Skeletal muscle tissue (tissue), 3 donors: ENCODE measurements at regions not wholly inside any gene's neighbourhood (a gene's known extent, or its start where the extent isn't known, plus 50 kb on each side); places are given as distances from the start of the nearest gene placed in this dataset.
"Not testable (repeated sequence)": the region's sequence is repeated elsewhere in the genome, so short reads cannot be mapped to it uniquely, and the experiment has no call there.

Experiments
- H3K27ac ChIP-seq: one replicate; pipeline ENCODE4 v1.7.0; 2013; ENCODE audit warnings: mild to moderate bottlenecking, low read depth, low read length, inconsistent platforms
- H3K27me3 ChIP-seq, 3 donors: one replicate each; pipeline ENCODE4 v1.7.0; 2013; ENCODE audit warnings: low read length in 3 of 3; ENCODE audit not compliant: control insufficient read depth in 3 of 3, insufficient read depth in 3 of 3
- H3K36me3 ChIP-seq, 3 donors: one replicate each; pipeline ENCODE4 v1.7.0; 2013; ENCODE audit warnings: low read length in 3 of 3; ENCODE audit not compliant: control insufficient read depth in 3 of 3, insufficient read depth in 3 of 3
- H3K4me1 ChIP-seq, 3 donors: one replicate each; pipeline ENCODE4 v1.7.0; 2013; ENCODE audit warnings: low read length in 3 of 3, mild to moderate bottlenecking in 3 of 3; ENCODE audit not compliant: control insufficient read depth in 3 of 3, insufficient read depth in 3 of 3
- H3K4me3 ChIP-seq, 3 donors: one replicate each; pipeline ENCODE4 v1.7.0; 2013; ENCODE audit warnings: low read length in 3 of 3
- H3K9ac ChIP-seq, 3 donors: one replicate each; pipeline ENCODE4 v1.7.0; 2013; ENCODE audit warnings: low read length in 3 of 3, mild to moderate bottlenecking in 3 of 3, moderate library complexity in 2 of 3, low read depth in 1 of 3
- H3K9me3 ChIP-seq, 3 donors: one replicate each; pipeline ENCODE4 v1.7.0; 2013; ENCODE audit warnings: low read length in 3 of 3; ENCODE audit not compliant: control insufficient read depth in 3 of 3
- donor health status: Osteomylitis.

DNA sequence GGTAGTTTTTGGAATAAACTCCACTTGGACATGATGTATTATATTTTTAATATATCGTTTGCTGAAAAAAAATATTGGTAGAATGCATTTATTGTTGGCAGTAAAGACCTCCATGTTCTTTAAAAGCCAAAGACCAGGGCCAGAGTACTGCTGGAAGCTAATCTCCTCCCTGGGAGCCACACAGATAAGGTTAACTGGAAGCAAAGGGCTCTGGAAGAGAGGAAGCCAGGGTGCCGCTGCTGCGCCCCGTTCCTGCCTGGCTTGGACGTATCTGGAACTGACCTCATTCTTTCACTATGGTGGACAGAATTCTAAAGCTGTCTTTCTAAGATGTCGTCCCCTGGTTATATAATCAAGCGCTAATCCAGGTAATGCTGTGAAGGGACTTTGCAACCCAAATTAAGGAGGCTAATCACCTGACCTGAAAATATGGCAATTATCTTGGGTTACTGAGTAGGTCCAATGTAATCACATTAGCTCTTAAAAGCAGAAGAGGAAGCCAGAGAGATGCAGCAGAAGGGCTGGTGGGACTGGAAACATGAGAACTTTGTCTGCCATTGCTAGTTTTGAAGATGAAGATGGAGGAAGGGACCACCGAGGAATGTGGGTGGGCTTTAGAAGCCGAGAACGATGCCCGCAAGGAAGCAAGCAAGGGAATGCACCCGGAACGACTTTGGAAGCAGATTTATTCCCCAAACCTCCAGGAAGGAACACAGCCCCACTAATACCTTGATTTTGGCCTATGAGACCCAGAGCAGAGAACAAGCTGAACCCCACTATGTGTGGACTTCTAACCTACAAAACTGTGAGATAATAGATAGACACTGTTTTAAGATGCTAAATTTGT lies 167.7 kb upstream of the KCNJ15 start:
- H3K4me1 ChIP-seq = no peaks in the 10 kb centered on the region
- H3K4me3 ChIP-seq = no peak overlapping the region
- peaks cover 0 to 2% (median 0%) of the 10 kb centered on the region in 3 donors for H3K27me3 ChIP-seq
- no peak overlapping the region for H3K27ac ChIP-seq
- H3K9me3 ChIP-seq = no peaks in the 10 kb centered on the region
- H3K9ac ChIP-seq = no peak overlapping the region
- H3K36me3 ChIP-seq = no peaks in the 10 kb centered on the region

GRCh38 chr21:38089763-38090046 lies 167.1 kb upstream of the KCNJ15 start:
- no peak overlapping the region for H3K9ac ChIP-seq
- no peaks in the 10 kb centered on the region for H3K36me3 ChIP-seq
- no peaks in the 10 kb centered on the region for H3K4me1 ChIP-seq
- peaks cover 0 to 2% (median 0%) of the 10 kb centered on the region in 3 donors for H3K27me3 ChIP-seq
- H3K27ac ChIP-seq = no peak overlapping the region
- no peaks in the 10 kb centered on the region for H3K9me3 ChIP-seq
- H3K4me3 ChIP-seq = no peak overlapping the region

GRCh38 chr21:38091061-38091460 lies 165.7 kb upstream of the KCNJ15 start:
- H3K4me3 ChIP-seq, H3K9me3 ChIP-seq, H3K4me1 ChIP-seq, H3K27me3 ChIP-seq, H3K9ac ChIP-seq, H3K36me3 ChIP-seq, H3K27ac ChIP-seq: not testable (repeated sequence)

- Histone ChIP-seq H3K36me3 (no peaks in the 10 kb centered on the region), H3K27ac (no peak overlapping the region), H3K4me3 (no peak overlapping the region), H3K27me3 (peaks cover 0 to 2% (median 0%) of the 10 kb centered on the region in 3 donors), H3K9me3 (no peaks in the 10 kb centered on the region), H3K9ac (no peak overlapping the region), H3K4me1 (no peaks in the 10 kb centered on the region)
Observed at GRCh38 chr21:38092051-38092450, 164.7 kb upstream of the KCNJ15 start.

GRCh38 chr21:38095220-38095619 lies 161.6 kb upstream of the KCNJ15 start:
- Histone ChIP-seq H3K4me3 (no peak overlapping the region), H3K4me1 (no peaks in the 10 kb centered on the region), H3K27me3 (no peaks in the 10 kb centered on the region), H3K36me3 (no peaks in the 10 kb centered on the region), H3K27ac (no peak overlapping the region), H3K9me3 (no peaks in the 10 kb centered on the region), H3K9ac (no peak overlapping the region)

DNA sequence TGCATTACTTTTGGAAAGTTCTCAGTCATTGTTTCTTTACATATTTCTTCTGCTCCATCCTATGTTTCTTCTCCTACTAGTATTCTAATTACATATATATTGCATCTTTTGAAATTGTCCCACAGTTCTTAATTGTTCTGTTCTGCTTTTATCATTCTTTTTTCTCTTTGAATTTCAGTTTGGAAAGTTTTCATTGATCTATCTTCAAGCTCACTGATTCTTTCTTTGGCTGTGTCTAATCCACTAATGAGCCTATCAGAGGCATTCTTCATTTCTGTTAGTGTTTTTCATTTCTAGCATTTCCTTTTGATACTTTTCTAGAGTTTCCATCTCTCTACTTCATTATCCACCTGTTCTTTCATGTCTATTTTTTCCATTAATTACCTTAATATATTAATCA lies 159.0 kb upstream of the KCNJ15 start:
- Histone ChIP-seq H3K4me1 (no peaks in the 10 kb centered on the region), H3K9me3 (no peaks in the 10 kb centered on the region), H3K4me3 (no peak overlapping the region)

GRCh38 chr21:38112219-38112789 lies 144.5 kb upstream of the KCNJ15 start:
- no peak overlapping the region for H3K9ac ChIP-seq
- H3K27me3 ChIP-seq = peaks cover 0 to 3% (median 2%) of the 10 kb centered on the region in 3 donors
- H3K9me3 ChIP-seq = no peaks in the 10 kb centered on the region
- H3K36me3 ChIP-seq = no peaks in the 10 kb centered on the region
- H3K4me1 ChIP-seq = no peaks in the 10 kb centered on the region
- no peak overlapping the region for H3K4me3 ChIP-seq
- no peak overlapping the region for H3K27ac ChIP-seq

More for the DNA sequence above, 159.0 kb upstream of the KCNJ15 start:
- Histone ChIP-seq H3K9ac (no peak overlapping the region), H3K27me3 (no peaks in the 10 kb centered on the region), H3K27ac (no peak overlapping the region), H3K36me3 (no peaks in the 10 kb centered on the region)

DNA sequence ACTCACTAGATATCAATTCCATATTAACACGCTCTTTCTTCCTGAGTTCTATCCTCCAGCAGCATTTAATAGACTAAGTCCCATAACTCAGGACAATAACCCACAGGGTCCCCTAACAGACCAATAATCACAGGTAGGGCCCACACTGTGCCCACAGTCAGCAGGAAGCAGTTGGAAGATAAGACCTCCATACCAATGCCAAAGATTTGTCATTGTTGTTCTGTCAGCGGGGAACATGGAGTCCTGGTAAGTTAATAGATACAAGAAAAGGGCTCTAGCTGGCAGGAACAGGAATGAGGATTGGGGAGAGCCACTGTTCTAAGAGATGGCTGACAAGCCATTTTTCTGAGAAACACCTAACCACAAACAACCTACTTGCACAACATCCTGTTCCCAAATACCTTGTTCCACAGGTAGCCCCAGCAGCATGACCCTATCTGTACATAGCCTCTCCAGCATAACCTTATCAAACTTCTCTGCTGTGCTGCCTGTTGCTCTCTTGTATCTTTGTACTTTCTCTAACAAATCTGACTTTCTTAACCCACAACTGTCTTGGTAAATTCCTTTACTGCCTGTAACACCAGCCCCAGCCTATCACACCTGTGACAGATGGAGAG lies 142.0 kb upstream of the KCNJ15 start:
- Histone ChIP-seq H3K27me3 (peaks cover 0 to 3% (median 2%) of the 10 kb centered on the region in 3 donors), H3K4me1 (no peaks in the 10 kb centered on the region), H3K9ac (no peak overlapping the region), H3K4me3 (no peak overlapping the region), H3K27ac (no peak overlapping the region), H3K9me3 (no peaks in the 10 kb centered on the region), H3K36me3 (no peaks in the 10 kb centered on the region)

DNA sequence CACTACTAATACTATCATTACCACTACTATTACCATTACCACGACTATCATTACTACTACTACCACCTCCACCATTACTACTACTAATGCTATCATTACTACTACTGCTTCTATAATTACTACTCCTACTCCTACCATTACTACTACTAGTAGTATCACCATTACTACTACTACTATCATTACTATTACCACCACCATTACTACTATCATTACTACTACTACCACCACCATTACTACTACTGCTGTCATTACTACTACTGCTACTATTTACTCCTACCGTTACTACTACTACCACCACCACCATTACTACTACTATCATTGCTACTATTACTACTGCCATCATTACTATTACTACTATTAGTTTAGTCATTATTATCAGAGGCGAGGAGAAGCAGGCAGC lies 140.9 kb upstream of the KCNJ15 start:
- Histone ChIP-seq H3K27ac (no peak overlapping the region), H3K4me1 (no peaks in the 10 kb centered on the region), H3K36me3 (no peaks in the 10 kb centered on the region), H3K4me3 (no peak overlapping the region), H3K9ac (no peak overlapping the region), H3K9me3 (no peaks in the 10 kb centered on the region), H3K27me3 (peaks cover under 1 to 3% (median 2%) of the 10 kb centered on the region in 3 donors)

DNA sequence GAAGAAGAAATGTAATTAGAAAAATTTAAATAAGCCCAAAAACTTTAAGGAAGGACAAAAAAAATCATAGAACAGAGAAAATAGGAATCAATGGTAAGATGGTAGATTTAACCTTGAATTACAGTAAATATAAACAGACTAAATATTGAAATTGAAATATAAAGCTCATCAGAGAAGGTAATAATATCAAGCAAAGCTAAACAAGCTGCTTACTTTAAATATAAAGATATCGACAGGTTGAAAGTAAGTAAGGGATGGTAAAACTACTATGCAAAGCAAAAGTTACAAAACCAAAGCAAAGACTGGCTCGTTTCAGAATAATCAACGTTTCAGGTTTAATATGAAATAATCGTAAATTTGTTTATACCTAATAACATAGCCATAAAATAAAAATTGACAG lies 137.0 kb upstream of the KCNJ15 start:
- H3K4me3 ChIP-seq = no peak overlapping the region
- H3K27me3 ChIP-seq = peaks cover 2 to 4% (median 3%) of the 10 kb centered on the region in 3 donors
- H3K4me1 ChIP-seq = no peaks in the 10 kb centered on the region
- H3K9ac ChIP-seq = no peak overlapping the region
- no peaks in the 10 kb centered on the region for H3K36me3 ChIP-seq
- no peaks in the 10 kb centered on the region for H3K9me3 ChIP-seq
- no peak overlapping the region for H3K27ac ChIP-seq
